Medulla oblongata (tissue), 1 donor: ENCODE measurements at regions not wholly inside any gene's neighbourhood (a gene's known extent, or its start where the extent isn't known, plus 50 kb on each side); places are given as distances from the start of the nearest gene placed in this dataset.

Source experiments
- DNase-seq: peaks from one replicate; pipeline ENCODE4 v3.0.0-alpha.2; 2015; ENCODE audit errors: extremely low spot score

- no peak for DNase-seq
These were observed 145.3 kb downstream of the C1D start for GRCh38 chr2:67917332-67918054.

DNA sequence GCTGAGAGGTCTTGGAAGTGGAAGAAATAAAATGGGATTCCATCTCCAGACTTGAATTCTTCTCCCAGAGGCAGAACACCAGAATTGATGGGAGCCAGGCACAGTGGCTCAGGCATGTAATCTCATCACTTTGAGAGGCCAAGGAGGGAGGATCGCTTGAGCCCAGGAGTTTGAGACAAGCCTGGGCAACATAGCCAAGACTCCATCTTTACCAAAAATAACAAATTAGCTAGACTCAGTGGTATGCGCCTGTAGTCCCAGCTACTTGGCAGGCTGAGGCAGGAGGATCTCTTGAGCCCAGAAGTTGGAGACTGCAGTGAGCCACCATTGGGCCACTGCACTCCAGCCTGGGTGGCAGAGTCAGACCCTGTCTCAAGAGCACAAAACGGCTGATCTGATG, 144.3 kb downstream of the C1D start:
- no peak for DNase-seq

DNA sequence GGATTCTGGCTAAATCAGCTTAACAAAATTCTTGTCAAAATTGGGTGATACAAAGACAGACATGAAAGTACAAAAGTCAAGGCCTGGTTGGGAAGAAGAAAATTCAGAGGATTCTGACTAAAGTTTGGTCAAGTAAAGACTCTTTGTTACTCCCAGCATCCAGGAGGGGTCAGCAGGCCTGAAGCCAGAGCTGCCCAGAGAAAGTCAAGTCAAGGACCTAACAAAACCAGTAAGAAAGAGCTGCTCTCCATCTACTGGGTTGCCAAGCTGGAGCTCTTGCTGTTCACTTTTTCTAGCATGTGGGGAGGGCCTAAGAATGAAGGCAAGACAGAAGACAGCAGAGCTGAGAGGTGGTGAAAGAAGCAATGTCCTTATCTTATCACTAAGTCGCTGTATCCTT, 143.3 kb downstream of the C1D start:
- no peak for DNase-seq

DNA sequence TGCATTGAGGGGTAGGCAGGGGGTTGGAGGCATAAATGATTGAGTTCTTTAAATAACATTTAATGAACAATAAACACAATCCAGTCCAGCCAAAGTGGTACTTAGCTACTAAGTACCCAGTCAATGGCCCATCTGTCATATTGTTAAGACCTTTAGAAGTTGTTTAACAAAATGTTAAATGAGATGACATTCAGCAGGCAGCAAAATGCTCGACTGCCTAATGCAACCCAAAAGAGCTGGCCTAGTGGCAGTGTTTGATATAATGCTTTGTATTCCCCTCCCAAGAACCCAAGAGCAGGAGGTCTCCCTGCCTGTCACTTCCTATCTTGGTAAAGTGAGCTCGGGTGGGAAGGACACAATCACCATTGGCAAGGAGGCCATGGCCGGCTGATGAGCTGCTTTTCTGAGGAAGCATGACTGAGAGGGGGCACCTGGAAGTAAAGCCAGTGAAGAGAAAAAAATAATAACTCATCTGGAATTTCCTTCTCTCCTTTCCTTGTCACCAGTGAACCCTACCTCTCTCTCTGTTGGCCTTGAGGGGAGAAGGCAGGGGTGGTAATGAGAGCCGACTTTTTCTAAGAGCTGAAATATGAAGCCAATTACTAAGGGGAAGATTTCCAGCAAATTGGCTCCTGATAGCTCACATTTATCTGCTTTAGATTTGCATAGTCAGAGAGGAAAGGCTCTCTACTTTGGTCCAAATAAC, 140.6 kb downstream of the C1D start:
- DNase-seq = no peak

- no peak for DNase-seq
These were observed 139.1 kb downstream of the C1D start for GRCh38 chr2:67923696-67924095.

- DNase-seq = no peak
These were observed 135.3 kb downstream of the C1D start for GRCh38 chr2:67927501-67927900.

DNA sequence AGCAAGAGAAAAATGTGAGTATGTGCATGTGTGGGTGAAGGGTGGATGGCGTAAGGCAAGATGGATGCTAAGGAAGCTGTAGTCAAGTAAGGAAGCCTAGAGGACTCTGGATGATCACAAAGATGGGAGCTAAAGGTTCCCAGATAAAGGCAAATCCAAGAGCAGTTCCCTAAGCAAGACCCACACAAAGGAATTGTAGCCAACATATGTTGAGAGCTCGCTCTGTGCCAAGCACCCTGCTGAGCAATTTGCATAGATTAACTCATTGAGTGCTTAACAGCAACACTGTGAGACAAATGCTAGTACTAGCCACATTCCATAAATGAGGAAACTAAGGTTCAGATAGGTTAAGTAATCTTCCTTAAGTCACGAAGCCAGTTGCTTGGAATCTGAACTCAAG, 132.6 kb downstream of the C1D start:
- no peak for DNase-seq

GRCh38 chr2:67936969-67937368, 125.8 kb downstream of the C1D start:
- DNase-seq = no peak

DNA sequence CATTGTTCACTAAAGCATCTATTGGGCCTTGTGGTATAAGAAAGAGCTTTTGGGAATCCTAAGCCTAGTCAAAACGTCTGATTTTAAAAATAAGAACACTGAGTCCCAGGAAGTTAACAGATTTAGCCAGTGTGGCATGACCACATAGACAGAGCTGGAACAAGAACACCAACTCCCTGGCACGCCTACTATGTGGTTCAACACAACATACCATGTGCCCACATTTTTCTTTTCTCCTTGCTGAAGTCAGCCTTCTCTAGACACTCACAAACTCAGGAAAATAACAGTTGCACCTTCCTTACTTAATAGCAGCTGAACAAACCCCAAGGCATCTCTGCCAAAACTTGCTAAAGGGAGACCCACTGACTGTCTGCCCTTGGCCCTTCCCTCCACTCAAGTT, 124.8 kb downstream of the C1D start:
- DNase-seq = no peak

- DNase-seq = no peak
These were observed 117.7 kb downstream of the C1D start for GRCh38 chr2:67945056-67945455.

GRCh38 chr2:67945940-67946339, 116.9 kb downstream of the C1D start:
- no peak for DNase-seq

GRCh38 chr2:67948057-67948456, 114.7 kb downstream of the C1D start:
- no peak for DNase-seq

- DNase-seq = no peak
These were observed 114.3 kb downstream of the C1D start for GRCh38 chr2:67948506-67948905.

DNA sequence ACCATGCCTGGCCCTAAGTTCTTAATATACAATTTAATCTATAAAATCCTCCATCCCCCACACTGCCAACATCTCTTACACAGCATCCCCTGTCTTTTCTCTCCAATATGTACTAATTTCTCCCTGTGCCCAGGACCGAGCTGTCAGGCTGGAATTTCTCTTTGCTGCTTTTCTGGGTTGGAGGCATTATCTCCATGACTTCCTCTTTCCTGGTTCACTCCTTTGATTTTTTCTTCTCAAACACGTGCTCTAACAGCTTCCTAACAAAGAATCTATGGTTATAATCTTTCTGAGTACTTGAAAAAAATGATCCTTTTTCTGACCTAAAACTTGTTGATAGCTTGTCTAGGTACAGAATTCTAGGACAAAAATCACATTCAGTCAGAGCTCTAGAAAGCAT, 112.8 kb downstream of the C1D start:
- no peak for DNase-seq

- no peak for DNase-seq
These were observed 111.9 kb downstream of the C1D start for GRCh38 chr2:67950919-67951318.

GRCh38 chr2:67952066-67952465, 110.7 kb downstream of the C1D start:
- no peak for DNase-seq

DNA sequence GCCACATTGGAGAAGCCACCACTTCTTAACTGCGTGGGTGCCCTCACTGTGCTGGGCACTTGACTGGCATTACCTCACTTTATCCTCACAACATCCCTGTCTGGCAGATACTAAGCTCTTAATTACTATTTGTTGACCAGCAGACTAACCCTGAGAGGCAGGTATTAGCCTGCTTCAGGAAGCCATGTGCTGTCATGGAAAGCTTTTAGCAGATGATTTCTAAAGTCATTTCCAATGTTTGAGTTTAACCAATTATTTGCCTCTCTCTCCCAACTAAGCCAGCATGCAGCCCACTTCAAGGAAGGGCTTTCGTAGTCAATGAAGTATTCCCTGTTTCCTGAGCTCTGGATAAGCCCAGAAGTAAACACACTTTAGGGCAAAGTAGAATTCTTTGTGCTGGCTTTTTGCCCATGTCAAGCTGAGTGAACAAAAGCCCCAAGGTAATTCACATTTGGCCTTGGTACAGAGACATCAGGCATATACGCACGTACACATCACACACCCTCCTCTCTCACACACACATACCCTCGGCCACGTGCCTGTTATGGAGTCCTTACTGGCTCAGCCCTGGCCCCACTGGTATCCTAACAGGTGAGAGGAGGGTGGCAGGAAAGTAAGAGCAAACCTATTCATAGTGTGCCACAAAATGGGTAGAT, 108.6 kb downstream of the C1D start:
- DNase-seq = no peak

DNA sequence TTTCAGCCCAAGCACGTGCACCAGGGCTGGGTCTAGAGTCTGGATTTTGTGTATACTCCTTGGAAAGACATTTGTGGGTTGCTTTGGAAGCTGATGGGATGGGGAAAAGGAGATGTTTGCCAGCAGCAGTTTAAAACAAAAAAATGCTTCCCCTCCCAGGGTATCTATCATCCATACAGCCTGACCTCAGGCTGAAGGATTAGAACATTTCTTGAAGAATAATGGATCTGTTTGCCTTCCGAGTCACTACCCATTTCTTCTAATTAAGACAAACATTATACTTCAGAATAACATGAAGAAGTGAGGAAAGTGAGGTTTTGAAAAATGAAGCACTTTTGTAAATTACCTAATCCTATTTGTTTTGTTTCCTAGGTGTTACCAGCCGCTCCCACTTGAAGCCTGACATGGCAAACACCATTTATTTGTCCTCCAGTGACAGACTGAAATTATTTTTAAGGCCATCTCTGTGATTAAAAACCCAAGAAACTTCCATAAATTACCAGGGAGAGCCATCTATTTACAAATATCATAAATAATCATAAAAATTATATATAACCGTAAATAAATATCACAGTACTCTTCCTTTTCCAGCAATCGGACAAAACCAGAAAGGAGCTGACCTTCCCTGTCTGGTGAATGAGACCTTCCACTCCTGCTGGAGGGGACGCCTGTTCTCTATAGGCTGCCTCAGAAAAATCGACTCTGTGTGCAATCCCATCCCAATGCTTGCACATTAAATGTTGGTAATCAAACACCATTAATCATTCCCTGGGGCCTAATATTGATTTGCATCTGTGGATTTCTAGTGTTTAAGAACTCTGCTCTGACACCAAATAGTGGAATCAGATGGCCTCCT, 106.8 kb downstream of the C1D start:
- DNase-seq = no peak

DNA sequence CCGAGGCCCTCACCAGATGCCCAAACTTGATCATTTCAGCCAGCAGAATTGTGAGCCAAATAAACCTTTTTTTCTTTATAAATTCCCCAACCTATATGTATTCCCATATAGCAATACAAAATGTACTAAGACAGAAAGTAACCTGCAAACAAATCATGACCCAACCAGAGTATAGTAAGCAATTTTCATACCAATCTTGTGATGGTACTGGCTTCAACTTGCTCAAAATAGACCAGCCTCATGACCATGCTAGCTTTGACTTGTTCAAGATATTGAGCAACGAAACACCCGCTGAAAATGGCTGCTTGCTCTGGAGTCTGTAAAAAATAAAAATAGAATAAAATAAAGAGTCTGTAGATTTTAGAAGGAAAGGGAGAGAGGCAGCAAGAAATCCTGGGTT, 97.6 kb downstream of the C1D start:
- no peak for DNase-seq

- DNase-seq = no peak
These were observed 92.7 kb downstream of the C1D start for GRCh38 chr2:67970071-67970470.

- DNase-seq = no peak
These were observed 92.3 kb downstream of the C1D start for GRCh38 chr2:67970542-67970941.
